HepG2 (cell line): ENCODE measurements at regions not wholly inside any gene's neighbourhood (a gene's known extent, or its start where the extent isn't known, plus 50 kb on each side); places are given as distances from the start of the nearest gene placed in this dataset.

Experiments
- DPF2 ChIP-seq: sonication (generic); formaldehyde crosslinking; IDR thresholded peaks from 2 replicates; pipeline ENCODE4 v1.4.0; 2020; ENCODE audit warnings: mild to moderate bottlenecking, low read depth, missing genetic modification reagents, borderline replicate concordance
- FOXA1 ChIP-seq, 2 experiments: fragments of 450-650 bp in 1 of 2; sonication (generic) in 1 of 2; formaldehyde crosslinking in 1 of 2; IDR thresholded peaks; 2 replicates each; pipeline versions ENCODE4 v1.4.0 to v1.6.1; 2016 to 2020; ENCODE audit warnings: missing genetic modification reagents in 1 of 2
- PHF8 ChIP-seq: sonication (generic); formaldehyde crosslinking; IDR thresholded peaks from 2 replicates; pipeline ENCODE4 v1.5.0; 2020; ENCODE audit warnings: missing genetic modification reagents
- RAD21 ChIP-seq: fragments of 450-650 bp; formaldehyde crosslinking; IDR thresholded peaks from 2 replicates; pipeline ENCODE4 v1.5.0; 2020; ENCODE audit warnings: mild to moderate bottlenecking
- TRIM22 ChIP-seq: fragments of 450-650 bp; IDR thresholded peaks from 2 replicates; pipeline ENCODE4 v1.6.1; 2017
- TSC22D2 ChIP-seq: sonication (generic); formaldehyde crosslinking; IDR thresholded peaks from 2 replicates; pipeline ENCODE4 v1.5.1; 2020; ENCODE audit warnings: missing genetic modification reagents, mild to moderate bottlenecking, borderline replicate concordance
- ZBTB33 ChIP-seq: sonication (generic); formaldehyde crosslinking; IDR thresholded peaks from 2 replicates; pipeline ENCODE4 v1.4.0; 2020; ENCODE audit warnings: missing genetic modification reagents
- ZBTB40 ChIP-seq, 2 experiments: fragments of 450-650 bp in 1 of 2; sonication (generic) in 1 of 2; formaldehyde crosslinking in 1 of 2; IDR thresholded peaks; 2 replicates each; pipeline versions ENCODE4 v1.6.1 to v1.8.0; 2016 to 2022; ENCODE audit warnings: antibody characterized with exemption in 1 of 2, mild to moderate bottlenecking in 1 of 2, missing genetic modification reagents in 1 of 2

GRCh38 chr16:86215979-86216585, 294.2 kb upstream of the FOXF1 start (continued):
- no peak for TF ChIP-seq ZBTB40 (IDR thresholded peaks at IDR 0.05)
- TF ChIP-seq ZBTB40 (CRISPR knock-in tag; IDR thresholded peaks at IDR 0.05): no peak
- TF ChIP-seq FOXA1 (IDR thresholded peaks at IDR 0.05): no peak
- no peak for TF ChIP-seq FOXA1 (CRISPR knock-in tag; IDR thresholded peaks at IDR 0.05)
- TF ChIP-seq ZBTB33 (CRISPR knock-in tag): no peak
- TF ChIP-seq TRIM22: no peak
- TF ChIP-seq RAD21 (CRISPR knock-in tag): no peak
- no peak for TF ChIP-seq DPF2 (CRISPR knock-in tag)
- TF ChIP-seq TSC22D2 (CRISPR knock-in tag): no peak
- TF ChIP-seq PHF8: no peak
